Mucosa of stomach (tissue), 1 donor: ENCODE measurements at regions not wholly inside any gene's neighbourhood (a gene's known extent, or its start where the extent isn't known, plus 50 kb on each side); places are given as distances from the start of the nearest gene placed in this dataset.

ENCODE experiments used
- H3K27me3 ChIP-seq: one replicate; pipeline ENCODE4 v1.7.0; 2013; ENCODE audit warnings: mild to moderate bottlenecking, low read length; ENCODE audit not compliant: control insufficient read depth, insufficient read depth
- H3K36me3 ChIP-seq: one replicate; pipeline ENCODE4 v1.7.0; 2013; ENCODE audit warnings: low read length; ENCODE audit not compliant: control insufficient read depth, insufficient read depth
- H3K4me1 ChIP-seq: one replicate; pipeline ENCODE4 v1.7.0; 2013; ENCODE audit warnings: mild to moderate bottlenecking, low read length; ENCODE audit not compliant: control insufficient read depth, insufficient read depth
- H3K4me3 ChIP-seq: one replicate; pipeline ENCODE4 v1.7.0; 2013; ENCODE audit warnings: low read length
- H3K9ac ChIP-seq: one replicate; pipeline ENCODE4 v1.7.0; 2013; ENCODE audit warnings: mild to moderate bottlenecking, low read length, moderate library complexity
- H3K9me3 ChIP-seq: one replicate; pipeline ENCODE4 v1.7.0; 2013; ENCODE audit warnings: mild to moderate bottlenecking, low read length, moderate library complexity; ENCODE audit not compliant: control insufficient read depth
- donor health status: Pancreatic carcinoma.

DNA sequence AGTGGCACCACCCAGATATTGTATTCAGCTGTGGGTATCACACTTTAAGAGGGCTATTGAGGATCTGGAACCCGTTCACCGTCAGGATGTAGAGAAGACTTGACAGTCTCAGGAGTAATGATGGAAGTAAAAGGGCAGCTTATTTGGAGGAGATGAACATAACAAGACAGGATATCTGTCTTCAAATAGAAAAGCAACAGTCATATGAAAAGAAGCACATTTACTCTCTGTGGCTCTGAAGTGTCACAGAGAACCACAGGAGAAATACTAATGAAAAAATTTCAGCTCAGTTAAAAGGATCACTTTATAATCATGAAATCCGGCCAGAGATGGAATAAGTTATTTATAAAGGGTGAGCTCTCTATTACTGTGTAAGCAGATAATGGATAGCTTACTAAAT, 200.8 kb downstream of the FAM76B start:
- Histone ChIP-seq H3K4me1 (no peaks in the 10 kb centered on the region), H3K27me3 (no peaks in the 10 kb centered on the region), H3K9me3 (no peaks in the 10 kb centered on the region)

GRCh38 chr11:95586661-95587060, 202.9 kb downstream of the FAM76B start:
- no peaks in the 10 kb centered on the region for H3K36me3 ChIP-seq
- H3K4me3 ChIP-seq: no peak overlapping the region
- no peak overlapping the region for H3K9ac ChIP-seq
- H3K4me1 ChIP-seq: no peaks in the 10 kb centered on the region
- H3K9me3 ChIP-seq: no peaks in the 10 kb centered on the region
- no peaks in the 10 kb centered on the region for H3K27me3 ChIP-seq

More for the DNA sequence above, 200.8 kb downstream of the FAM76B start:
- Histone ChIP-seq H3K36me3 (no peaks in the 10 kb centered on the region), H3K4me3 (no peak overlapping the region), H3K9ac (no peak overlapping the region)

- Histone ChIP-seq H3K4me1 (no peaks in the 10 kb centered on the region), H3K9ac (no peak overlapping the region), H3K36me3 (no peaks in the 10 kb centered on the region), H3K4me3 (no peak overlapping the region), H3K27me3 (no peaks in the 10 kb centered on the region), H3K9me3 (no peaks in the 10 kb centered on the region)
These were observed 203.4 kb downstream of the FAM76B start for GRCh38 chr11:95586155-95586554.

- no peaks in the 10 kb centered on the region for H3K36me3 ChIP-seq
- H3K4me3 ChIP-seq: no peak overlapping the region
- no peaks in the 10 kb centered on the region for H3K9me3 ChIP-seq
- no peak overlapping the region for H3K9ac ChIP-seq
- no peaks in the 10 kb centered on the region for H3K27me3 ChIP-seq
- H3K4me1 ChIP-seq: no peaks in the 10 kb centered on the region
These were observed 203.9 kb downstream of the FAM76B start for GRCh38 chr11:95585752-95586077.

DNA sequence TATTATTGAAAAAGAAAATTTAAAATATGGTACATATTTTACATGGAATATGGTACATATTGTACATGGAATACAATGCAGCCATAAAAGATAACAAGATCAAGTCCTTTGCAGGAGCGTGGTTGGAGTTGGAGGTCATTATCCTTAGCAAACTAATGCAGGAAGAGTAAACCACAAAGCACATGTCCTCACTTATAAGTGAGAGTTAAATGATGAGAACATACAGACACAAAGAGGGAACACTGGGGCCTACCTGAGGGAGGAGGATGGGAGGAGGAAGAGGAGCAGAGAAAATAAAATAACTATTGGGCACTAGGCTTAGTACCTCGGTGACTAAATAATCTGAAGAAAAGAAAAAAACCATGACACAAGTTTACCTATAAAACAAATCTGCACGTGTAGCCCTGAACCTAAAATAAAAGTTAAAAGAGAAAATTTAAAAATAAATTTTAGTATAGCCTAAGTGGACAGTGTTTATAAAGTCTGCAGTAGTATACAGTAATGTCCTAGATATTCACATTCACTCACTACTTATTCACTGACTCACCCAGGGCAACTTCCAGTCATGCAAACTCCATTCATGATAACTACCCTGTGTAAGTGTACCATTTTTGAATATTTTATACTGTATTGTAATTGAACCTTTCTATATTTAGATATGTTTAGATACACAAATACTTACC, 204.4 kb downstream of the FAM76B start:
- no peaks in the 10 kb centered on the region for H3K4me1 ChIP-seq
- H3K4me3 ChIP-seq: no peak overlapping the region
- no peaks in the 10 kb centered on the region for H3K9me3 ChIP-seq
- no peaks in the 10 kb centered on the region for H3K36me3 ChIP-seq
- no peak overlapping the region for H3K9ac ChIP-seq
- no peaks in the 10 kb centered on the region for H3K27me3 ChIP-seq

- Histone ChIP-seq H3K4me3 (no peak overlapping the region), H3K36me3 (no peaks in the 10 kb centered on the region), H3K9ac (no peak overlapping the region), H3K27me3 (no peaks in the 10 kb centered on the region), H3K9me3 (no peaks in the 10 kb centered on the region), H3K4me1 (no peaks in the 10 kb centered on the region)
These were observed 205.0 kb downstream of the FAM76B start for GRCh38 chr11:95584589-95584988.

- Histone ChIP-seq H3K4me3 (no peak overlapping the region), H3K9ac (no peak overlapping the region), H3K4me1 (no peaks in the 10 kb centered on the region), H3K36me3 (no peaks in the 10 kb centered on the region), H3K27me3 (no peaks in the 10 kb centered on the region), H3K9me3 (no peaks in the 10 kb centered on the region)
These were observed 205.4 kb downstream of the FAM76B start for GRCh38 chr11:95584180-95584579.

GRCh38 chr11:95577716-95578460, 211.7 kb downstream of the FAM76B start:
- no peaks in the 10 kb centered on the region for H3K9me3 ChIP-seq
- H3K36me3 ChIP-seq: no peaks in the 10 kb centered on the region
- no peak overlapping the region for H3K9ac ChIP-seq
- no peak overlapping the region for H3K4me3 ChIP-seq
- H3K27me3 ChIP-seq: no peaks in the 10 kb centered on the region
- H3K4me1 ChIP-seq: no peaks in the 10 kb centered on the region

DNA sequence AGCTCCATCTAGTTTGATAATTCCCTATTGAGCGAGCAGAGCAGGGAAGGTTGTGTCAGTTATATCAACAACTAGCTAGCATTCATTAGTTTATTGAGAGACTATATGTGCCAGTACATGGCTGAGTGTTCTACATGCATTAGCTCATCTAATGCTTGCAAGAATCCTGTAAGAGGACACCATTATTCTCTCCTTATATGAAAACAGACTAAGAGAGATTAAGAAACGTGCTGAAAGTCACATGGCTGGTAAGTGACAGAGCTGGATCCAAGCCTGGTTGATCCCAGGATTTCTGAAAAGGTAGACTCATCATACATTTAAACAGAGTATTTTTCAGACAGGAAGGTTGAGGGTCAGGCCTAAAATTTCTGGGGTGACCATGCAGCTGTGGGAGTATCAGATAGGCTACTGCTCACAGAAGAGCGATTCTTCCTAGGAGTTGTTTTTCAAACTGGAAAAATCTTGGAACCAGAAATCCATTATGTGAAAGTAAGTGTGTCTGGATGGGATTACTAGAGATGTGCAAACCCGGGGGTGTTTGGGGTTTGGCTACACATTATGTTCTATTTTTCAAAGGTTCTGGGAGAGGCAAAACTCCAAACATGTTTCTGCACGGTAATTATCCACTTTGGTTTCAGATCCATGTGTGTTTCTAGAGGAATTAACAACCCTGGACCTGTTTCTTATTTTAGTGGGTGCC, 213.3 kb downstream of the FAM76B start:
- Histone ChIP-seq H3K9me3 (no peaks in the 10 kb centered on the region), H3K9ac (no peak overlapping the region), H3K36me3 (no peaks in the 10 kb centered on the region), H3K4me1 (no peaks in the 10 kb centered on the region), H3K4me3 (no peak overlapping the region), H3K27me3 (no peaks in the 10 kb centered on the region)

- H3K9me3 ChIP-seq: no peaks in the 10 kb centered on the region
- H3K4me1 ChIP-seq: no peaks in the 10 kb centered on the region
These were observed 214.1 kb downstream of the FAM76B start for GRCh38 chr11:95575517-95575916.

GRCh38 chr11:95571718-95572260, 217.8 kb downstream of the FAM76B start:
- no peaks in the 10 kb centered on the region for H3K27me3 ChIP-seq
- no peaks in the 10 kb centered on the region for H3K9me3 ChIP-seq
- H3K36me3 ChIP-seq: no peaks in the 10 kb centered on the region
- H3K4me1 ChIP-seq: no peaks in the 10 kb centered on the region
- H3K9ac ChIP-seq: no peak overlapping the region
- no peak overlapping the region for H3K4me3 ChIP-seq

More at GRCh38 chr11:95575517-95575916, 214.1 kb downstream of the FAM76B start:
- no peak overlapping the region for H3K4me3 ChIP-seq
- H3K27me3 ChIP-seq: no peaks in the 10 kb centered on the region
- H3K9ac ChIP-seq: no peak overlapping the region
- H3K36me3 ChIP-seq: no peaks in the 10 kb centered on the region

- Histone ChIP-seq H3K4me1 (no peaks in the 10 kb centered on the region), H3K9ac (no peak overlapping the region), H3K9me3 (no peaks in the 10 kb centered on the region), H3K4me3 (no peak overlapping the region), H3K36me3 (no peaks in the 10 kb centered on the region), H3K27me3 (no peaks in the 10 kb centered on the region)
These were observed 218.7 kb downstream of the FAM76B start for GRCh38 chr11:95570845-95571244.
